Kidney (tissue), 13 donors: ENCODE measurements at regions not wholly inside any gene's neighbourhood (a gene's known extent, or its start where the extent isn't known, plus 50 kb on each side); places are given as distances from the start of the nearest gene placed in this dataset.

Experiments
- DNase-seq, 5 donors: peaks; one replicate each; pipeline ENCODE4 v3.0.0-alpha.2; 2013 to 2020
- FAIRE-seq: peaks from 2 replicates; lab custom pipeline; 2012; peaks lifted over from hg19 to GRCh38; lab: Jason Lieb, UNC
- H3K27ac ChIP-seq, 2 donors: one replicate each; pipeline ENCODE4 v1.7.0; 2013; ENCODE audit warnings: low read depth in 2 of 2, low read length in 2 of 2, inconsistent platforms in 1 of 2
- H3K27me3 ChIP-seq: one replicate; pipeline ENCODE4 v1.7.1; 2013; ENCODE audit warnings: low read length, inconsistent platforms; ENCODE audit not compliant: control insufficient read depth, insufficient read depth
- H3K36me3 ChIP-seq, 3 donors: one replicate each; pipeline versions ENCODE4 v1.7.0 to v1.7.1; 2013; ENCODE audit warnings: low read length in 3 of 3, control low read depth in 1 of 3, inconsistent platforms in 1 of 3; ENCODE audit not compliant: insufficient read depth in 3 of 3, control insufficient read depth in 2 of 3
- H3K4me1 ChIP-seq, 3 donors: one replicate each; pipeline versions ENCODE4 v1.7.0 to v1.7.1; 2013; ENCODE audit warnings: low read length in 3 of 3, inconsistent platforms in 1 of 3, low read depth in 1 of 3; ENCODE audit not compliant: control insufficient read depth in 2 of 3, insufficient read depth in 2 of 3
- H3K4me3 ChIP-seq, 3 donors: one replicate each; pipeline versions ENCODE4 v1.7.0 to v1.8.1; 2013; ENCODE audit warnings: low read length in 3 of 3, control low read depth in 1 of 3, inconsistent platforms in 1 of 3
- H3K9ac ChIP-seq, 3 donors: one replicate each; pipeline versions ENCODE4 v1.7.0 to v1.7.1; 2013; ENCODE audit warnings: low read length in 3 of 3, control low read depth in 1 of 3, inconsistent platforms in 1 of 3
- H3K9me3 ChIP-seq, 3 donors: one replicate each; pipeline versions ENCODE4 v1.7.0 to v1.7.1; 2013; ENCODE audit warnings: low read length in 3 of 3, control low read depth in 1 of 3, inconsistent platforms in 1 of 3; ENCODE audit not compliant: control insufficient read depth in 2 of 3, insufficient read depth in 1 of 3
- CTCF ChIP-seq: IDR thresholded peaks from 3 replicates; pipeline ENCODE4 v1.5.1; 2012; ENCODE audit warnings: mild to moderate bottlenecking, moderate library complexity, borderline replicate concordance; ENCODE audit not compliant: insufficient read depth; ENCODE audit errors: extremely low read depth
- intact Hi-C: fragments of 100-400 bp; cut with DNase I; formaldehyde crosslinking; loops from one replicate; pipeline ENCODE4 v1.11.1; 2022
- donor health status: control.
- donor health status: control.
- donor health status: control.
- donor health status: control.
- donor health status: control.
- donor health status: DM: yes; HTN: yes; CAD: no.
- donor health status: Normal renal cell carcinoma (clear cell type).

GRCh38 chr2:236632295-236633218 lies 62.9 kb downstream of the ACKR3 start:
- intact Hi-C loops: no loop called here
- H3K4me3 ChIP-seq: no peak overlapping the region

DNA sequence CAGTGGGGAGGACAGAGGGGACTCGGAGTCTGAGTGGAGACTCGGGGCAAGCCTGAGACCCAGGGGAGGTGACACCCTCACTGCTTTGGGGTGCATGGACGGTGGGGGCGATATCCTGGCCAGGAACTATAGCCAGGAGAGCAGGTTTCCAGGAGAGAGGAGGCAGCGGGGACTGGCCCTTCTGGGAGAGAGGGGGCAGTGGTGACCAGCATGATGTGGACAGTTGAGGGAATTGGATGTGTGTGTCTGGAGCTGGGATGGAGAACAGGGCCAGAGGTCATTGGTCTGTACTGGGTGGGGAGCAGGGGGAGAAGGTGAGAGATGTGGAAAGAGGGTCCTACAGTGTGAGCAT lies 63.6 kb downstream of the ACKR3 start:
- no peak overlapping the region for H3K27ac ChIP-seq
- no peaks in the 10 kb centered on the region for H3K27me3 ChIP-seq
- FAIRE-seq (no peak), DNase-seq (peak in 1 of 5 donors; percentile 31)
- no peaks in the 10 kb centered on the region for H3K4me1 ChIP-seq
- H3K9ac ChIP-seq: no peak overlapping the region
- no peak overlapping the region for H3K4me3 ChIP-seq
- H3K9me3 ChIP-seq: no peaks in the 10 kb centered on the region
- intact Hi-C loops: no loop called here
- no peaks in the 10 kb centered on the region for H3K36me3 ChIP-seq
- TF ChIP-seq CTCF: no peak

More at GRCh38 chr2:236632295-236633218, 62.9 kb downstream of the ACKR3 start:
- Histone ChIP-seq H3K9ac (no peak overlapping the region), H3K27ac (no peak overlapping the region), H3K27me3 (no peaks in the 10 kb centered on the region), H3K4me1 (no peaks in the 10 kb centered on the region), H3K36me3 (no peaks in the 10 kb centered on the region), H3K9me3 (no peaks in the 10 kb centered on the region)
- no peak for FAIRE-seq
- peak in 1 of 5 donors; percentile 14 for DNase-seq
- TF ChIP-seq CTCF: no peak

GRCh38 chr2:236633775-236634560 lies 64.3 kb downstream of the ACKR3 start:
- FAIRE-seq (no peak), DNase-seq (peak in 4 of 5 donors; percentile 77 to 94 (median 86))
- intact Hi-C loops: no loop called here
- H3K9me3 ChIP-seq: no peaks in the 10 kb centered on the region
- no peaks in the 10 kb centered on the region for H3K36me3 ChIP-seq
- no peaks in the 10 kb centered on the region for H3K4me1 ChIP-seq
- H3K27me3 ChIP-seq: no peaks in the 10 kb centered on the region
- no peak overlapping the region for H3K9ac ChIP-seq
- TF ChIP-seq CTCF: no peak
- no peak overlapping the region for H3K27ac ChIP-seq
- H3K4me3 ChIP-seq: no peak overlapping the region
